SU-DHL-6 (cell line): ENCODE measurements at regions not wholly inside any gene's neighbourhood (a gene's known extent, or its start where the extent isn't known, plus 50 kb on each side); places are given as distances from the start of the nearest gene placed in this dataset.

Source experiments
- EZH2phosphoT487 ChIP-seq: fragments of 200-600 bp; sonication (generic), shearing (Covaris generic); conservative IDR thresholded peaks from 2 replicates; pipeline ENCODE4 v1.6.1; 2018; ENCODE audit warnings: mild to moderate bottlenecking, antibody characterized with exemption, low read length, moderate library complexity, mixed read lengths
- TF ChIP-seq, protein P1 (sequence below): fragments of 200-600 bp; sonication (generic); IDR thresholded peaks from one replicate; pipeline ENCODE4 v1.5.1; 2017; ENCODE audit warnings: antibody characterized with exemption, mild to moderate bottlenecking, low read length, moderate library complexity; ENCODE audit not compliant: insufficient read depth, poor library complexity, severe bottlenecking

DNA sequence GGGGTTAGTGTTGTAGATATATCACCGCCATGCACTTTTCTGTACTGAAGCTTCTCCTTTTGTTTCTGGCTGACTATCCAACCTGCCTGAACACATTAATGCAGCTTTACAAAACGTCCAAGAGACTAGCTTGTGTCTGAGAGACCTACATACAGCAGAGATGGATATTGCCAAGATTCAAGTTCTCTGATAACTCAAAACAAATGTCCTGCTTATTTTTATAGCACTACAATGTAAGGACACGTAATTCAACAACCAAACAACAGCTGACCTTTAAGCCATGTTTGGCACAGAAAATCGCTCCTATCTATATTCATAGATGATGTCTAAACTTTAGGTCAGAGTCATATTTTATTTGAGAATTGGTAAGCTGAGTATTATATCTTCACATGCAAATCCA lies 76.2 kb upstream of the NTRK2 start:
- TF ChIP-seq, protein P1, sequence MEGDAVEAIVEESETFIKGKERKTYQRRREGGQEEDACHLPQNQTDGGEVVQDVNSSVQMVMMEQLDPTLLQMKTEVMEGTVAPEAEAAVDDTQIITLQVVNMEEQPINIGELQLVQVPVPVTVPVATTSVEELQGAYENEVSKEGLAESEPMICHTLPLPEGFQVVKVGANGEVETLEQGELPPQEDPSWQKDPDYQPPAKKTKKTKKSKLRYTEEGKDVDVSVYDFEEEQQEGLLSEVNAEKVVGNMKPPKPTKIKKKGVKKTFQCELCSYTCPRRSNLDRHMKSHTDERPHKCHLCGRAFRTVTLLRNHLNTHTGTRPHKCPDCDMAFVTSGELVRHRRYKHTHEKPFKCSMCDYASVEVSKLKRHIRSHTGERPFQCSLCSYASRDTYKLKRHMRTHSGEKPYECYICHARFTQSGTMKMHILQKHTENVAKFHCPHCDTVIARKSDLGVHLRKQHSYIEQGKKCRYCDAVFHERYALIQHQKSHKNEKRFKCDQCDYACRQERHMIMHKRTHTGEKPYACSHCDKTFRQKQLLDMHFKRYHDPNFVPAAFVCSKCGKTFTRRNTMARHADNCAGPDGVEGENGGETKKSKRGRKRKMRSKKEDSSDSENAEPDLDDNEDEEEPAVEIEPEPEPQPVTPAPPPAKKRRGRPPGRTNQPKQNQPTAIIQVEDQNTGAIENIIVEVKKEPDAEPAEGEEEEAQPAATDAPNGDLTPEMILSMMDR = no peak
- TF ChIP-seq EZH2phosphoT487 = no peak
